ENCODE measurements at regions not wholly inside any gene's neighbourhood (a gene's known extent, or its start where the extent isn't known, plus 50 kb on each side); places are given as distances from the start of the nearest gene placed in this dataset.

DNA sequence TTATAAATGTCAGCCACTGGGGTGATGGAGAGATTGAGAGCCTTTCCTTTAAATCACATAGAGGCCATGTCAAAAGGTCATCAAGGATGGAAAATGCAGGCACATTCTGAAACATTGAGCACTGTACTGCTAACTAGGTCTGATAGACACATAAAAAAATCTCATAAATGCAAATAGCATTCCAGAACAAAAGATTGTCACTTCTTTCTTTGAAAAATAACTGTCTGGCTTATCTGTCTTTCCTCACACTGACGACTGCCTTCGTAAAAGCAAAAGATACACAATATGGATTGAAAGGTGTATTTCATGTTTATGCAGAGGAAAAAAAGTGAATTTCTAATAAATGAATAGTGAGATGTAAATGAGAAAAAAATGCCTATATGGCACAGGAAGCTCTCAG lies 59.9 kb downstream of the PABPC4L start:
- TF ChIP-seq POLR2A (IDR thresholded peaks at IDR 0.05) (no peak), CTCF (IDR thresholded peaks at IDR 0.05) (no peak)

Data from breast epithelium (tissue), 3 donors.